Ovary (tissue), 7 donors: ENCODE measurements at regions not wholly inside any gene's neighbourhood (a gene's known extent, or its start where the extent isn't known, plus 50 kb on each side); places are given as distances from the start of the nearest gene placed in this dataset.
A peak's percentile ranks its signal among the peaks of the same experiment; 100 is the strongest.
"Not testable (repeated sequence)": the region's sequence is repeated elsewhere in the genome, so short reads cannot be mapped to it uniquely, and the experiment has no call there.

Experiments used
- DNase-seq, 5 donors: peaks; one replicate each; pipeline ENCODE4 v3.0.0-alpha.2; 2019 to 2020
- H3K27ac ChIP-seq, 2 donors: fragments of 200-600 bp; one replicate each; pipeline versions ENCODE4 v1.5.1 to v1.8.0; 2019 to 2022
- H3K27me3 ChIP-seq: fragments of 200-600 bp; one replicate; pipeline ENCODE4 v1.8.0; 2022
- H3K36me3 ChIP-seq: fragments of 200-600 bp; sonication (generic); one replicate; pipeline ENCODE4 v1.5.1; 2019
- H3K4me1 ChIP-seq: one replicate; pipeline ENCODE4 v1.8.1; 2013; ENCODE audit warnings: mild to moderate bottlenecking, moderate library complexity; ENCODE audit not compliant: insufficient read depth
- H3K4me3 ChIP-seq: fragments of 200-600 bp; sonication (generic); one replicate; pipeline ENCODE4 v1.5.1; 2017
- H3K9me3 ChIP-seq, 2 donors: fragments of 200-600 bp in 1 of 2; sonication (generic) in 1 of 2; one replicate each; pipeline versions ENCODE4 v1.5.1 to v1.8.1; 2013 to 2019; ENCODE audit warnings: mild to moderate bottlenecking in 1 of 2, moderate library complexity in 1 of 2
- WGBS, 3 donors: extraction: QIAGEN DNeasy Blood & Tissue Kit in 1 of 3; methylation state at CpG; one replicate each; pipeline versions ENCODE4 v1.1.5 to v1.1.7; 2013 to 2017; 5-methylcytosine and 5-hydroxymethylcytosine counted together
- intact Hi-C, 4 donors: fragments of 100-400 bp; cut with DNase I; formaldehyde crosslinking; loops; one replicate each; pipeline versions ENCODE4 v1.11.0 to v1.15.1; 2022 to 2023
- donor health status: DM: no; HTN: no; CAD: no; lungs with moderate emphysema.
- donor health status: DM: no; HTN: no; CAD: no.
- donor health status: Bipolar disorder and iron deficiency.
- donor health status: DM: no; HTN: no; CAD: no.
- donor health status: DM: yes; HTN: yes; CAD: no.

DNA sequence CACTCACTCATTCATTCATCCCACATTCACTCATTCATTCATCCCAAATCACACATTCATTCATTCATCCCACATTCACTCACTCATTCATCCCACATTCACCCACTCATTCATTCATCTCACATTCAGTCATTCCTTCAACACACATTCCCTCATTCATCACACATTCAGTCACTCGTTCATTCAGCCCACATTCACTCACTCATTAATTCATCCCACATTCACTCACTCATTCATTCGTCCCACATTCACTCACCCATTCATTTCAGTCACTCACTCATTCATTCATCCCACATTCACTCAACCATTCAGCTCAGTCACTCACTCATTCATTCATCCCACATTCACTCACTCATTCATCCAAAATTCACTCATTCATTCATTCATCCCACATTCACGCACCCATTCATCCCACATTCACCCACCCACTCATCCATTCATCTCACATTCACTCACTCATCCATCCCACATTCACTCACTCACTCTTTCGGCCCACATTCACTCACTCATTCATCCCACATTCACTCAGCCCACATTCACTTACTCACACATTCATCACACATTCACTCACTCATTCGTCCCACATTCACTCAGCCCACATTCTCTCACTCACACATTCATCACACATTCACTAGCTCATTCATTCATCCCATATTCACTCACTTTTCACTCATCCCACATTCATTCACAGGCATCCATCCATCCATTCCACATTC, 5469.9 kb upstream of the TPTE start:
- H3K4me3 ChIP-seq, H3K4me1 ChIP-seq, H3K27me3 ChIP-seq, H3K36me3 ChIP-seq, H3K9me3 ChIP-seq, intact Hi-C loops, H3K27ac ChIP-seq, DNase-seq: not testable (repeated sequence)
- 95 to 100% (median 95%) methylated on average over 4 of the region's 5 CpGs for WGBS, 3 donors

DNA sequence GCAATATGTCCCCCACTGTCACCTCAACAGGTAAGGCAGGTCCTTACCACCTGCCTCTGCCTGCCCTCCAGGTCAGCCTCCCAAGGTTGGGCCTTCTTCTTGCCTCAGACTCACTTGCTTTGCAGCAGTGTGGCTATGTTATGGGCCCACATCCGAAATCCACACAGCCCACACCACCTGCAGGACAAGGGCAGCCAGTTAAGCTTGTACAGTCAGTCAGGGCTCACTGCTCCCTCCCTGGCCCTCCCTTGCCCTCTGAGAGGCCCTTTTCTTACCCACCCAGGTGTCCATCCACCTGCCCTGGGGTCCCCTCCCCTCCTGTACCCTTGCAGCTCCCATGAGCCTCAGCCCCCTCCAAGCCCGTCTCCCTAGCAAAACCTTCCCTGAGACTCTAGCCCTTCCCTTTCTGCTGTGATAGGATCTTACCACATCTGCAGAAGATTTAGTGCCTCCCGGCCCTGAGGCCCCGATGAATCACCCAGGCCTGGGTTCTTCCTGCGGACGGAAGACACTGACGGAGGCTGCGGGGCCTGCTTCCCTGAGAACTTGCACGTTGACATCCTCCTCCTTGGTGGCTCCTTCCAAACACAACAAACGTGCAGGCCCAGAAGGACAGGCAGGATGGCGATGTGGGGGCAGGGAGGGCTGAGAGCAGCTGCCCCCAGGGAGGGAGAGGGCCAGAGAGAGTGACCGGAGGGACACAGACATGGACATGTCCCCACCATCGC, 5466.2 kb upstream of the TPTE start:
- WGBS, 3 donors, result 31% methylated on average over 2 of the region's 13 CpGs; no CpG with 5 or more reads in 2 of the 3 donors
- H3K4me1 ChIP-seq, intact Hi-C loops, H3K4me3 ChIP-seq, H3K9me3 ChIP-seq, H3K27ac ChIP-seq, DNase-seq, H3K27me3 ChIP-seq, H3K36me3 ChIP-seq: not testable (repeated sequence)

GRCh38 chr21:5055996-5056962, 5465.1 kb upstream of the TPTE start:
- H3K27ac ChIP-seq, H3K9me3 ChIP-seq, H3K36me3 ChIP-seq, DNase-seq, H3K4me3 ChIP-seq, H3K4me1 ChIP-seq, H3K27me3 ChIP-seq, intact Hi-C loops: not testable (repeated sequence)
- WGBS, 3 donors, result no CpG with 5 or more reads among the region's 33 CpGs

GRCh38 chr21:5057077-5057476, 5464.3 kb upstream of the TPTE start:
- H3K9me3 ChIP-seq, H3K27me3 ChIP-seq, H3K4me3 ChIP-seq, H3K4me1 ChIP-seq, H3K36me3 ChIP-seq, H3K27ac ChIP-seq, DNase-seq, intact Hi-C loops: not testable (repeated sequence)
- no CpG with 5 or more reads among the region's 24 CpGs for WGBS, 3 donors

DNA sequence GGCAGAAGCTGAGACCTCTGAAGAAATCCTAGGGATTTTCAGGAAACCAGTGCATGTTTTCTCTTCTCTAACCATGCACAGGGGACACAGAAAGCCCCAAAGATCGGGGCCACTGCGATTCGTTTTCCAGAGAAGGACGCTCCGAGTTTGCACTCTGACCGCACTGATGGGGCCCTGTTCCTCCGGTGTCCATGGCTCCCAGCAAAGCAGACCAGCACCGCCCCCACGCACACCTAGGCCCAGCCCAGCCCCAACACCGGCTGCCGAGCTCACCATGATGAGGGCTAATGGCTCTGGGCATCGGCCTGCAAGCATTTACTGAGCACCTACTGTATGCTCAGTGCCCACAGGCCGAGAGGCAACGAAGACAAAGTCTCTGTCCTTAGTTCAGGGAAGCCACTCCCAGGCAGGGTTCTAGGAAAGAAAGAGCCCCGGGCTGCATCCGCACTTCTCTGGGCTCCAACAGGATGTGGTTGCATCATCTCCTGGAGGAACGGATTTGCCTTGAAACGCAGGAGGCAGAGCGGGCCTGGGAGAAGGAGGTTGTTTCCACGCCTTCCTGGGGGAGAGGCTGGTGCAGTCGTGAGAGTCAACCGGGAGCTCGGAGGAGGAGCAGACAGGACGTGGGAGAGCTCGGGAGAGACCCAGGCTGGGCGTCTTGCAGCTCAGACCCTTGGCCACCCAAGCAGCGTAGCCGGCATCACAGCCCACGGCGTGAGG, 5460.9 kb upstream of the TPTE start:
- DNase-seq, H3K4me1 ChIP-seq, H3K27me3 ChIP-seq, H3K36me3 ChIP-seq, intact Hi-C loops, H3K9me3 ChIP-seq, H3K27ac ChIP-seq, H3K4me3 ChIP-seq: not testable (repeated sequence)
- no CpG with 5 or more reads among the region's 30 CpGs for WGBS, 3 donors

- H3K4me1 ChIP-seq, H3K27me3 ChIP-seq, H3K36me3 ChIP-seq, intact Hi-C loops, H3K27ac ChIP-seq, H3K9me3 ChIP-seq, H3K4me3 ChIP-seq: not testable (repeated sequence)
- peak in 1 of 5 donors; percentile 43 for DNase-seq
- 78% methylated on average over 16 of the region's 25 CpGs; no CpG with 5 or more reads in 2 of the 3 donors for WGBS, 3 donors
Observed at GRCh38 chr21:5064581-5065142, 5456.7 kb upstream of the TPTE start.

DNA sequence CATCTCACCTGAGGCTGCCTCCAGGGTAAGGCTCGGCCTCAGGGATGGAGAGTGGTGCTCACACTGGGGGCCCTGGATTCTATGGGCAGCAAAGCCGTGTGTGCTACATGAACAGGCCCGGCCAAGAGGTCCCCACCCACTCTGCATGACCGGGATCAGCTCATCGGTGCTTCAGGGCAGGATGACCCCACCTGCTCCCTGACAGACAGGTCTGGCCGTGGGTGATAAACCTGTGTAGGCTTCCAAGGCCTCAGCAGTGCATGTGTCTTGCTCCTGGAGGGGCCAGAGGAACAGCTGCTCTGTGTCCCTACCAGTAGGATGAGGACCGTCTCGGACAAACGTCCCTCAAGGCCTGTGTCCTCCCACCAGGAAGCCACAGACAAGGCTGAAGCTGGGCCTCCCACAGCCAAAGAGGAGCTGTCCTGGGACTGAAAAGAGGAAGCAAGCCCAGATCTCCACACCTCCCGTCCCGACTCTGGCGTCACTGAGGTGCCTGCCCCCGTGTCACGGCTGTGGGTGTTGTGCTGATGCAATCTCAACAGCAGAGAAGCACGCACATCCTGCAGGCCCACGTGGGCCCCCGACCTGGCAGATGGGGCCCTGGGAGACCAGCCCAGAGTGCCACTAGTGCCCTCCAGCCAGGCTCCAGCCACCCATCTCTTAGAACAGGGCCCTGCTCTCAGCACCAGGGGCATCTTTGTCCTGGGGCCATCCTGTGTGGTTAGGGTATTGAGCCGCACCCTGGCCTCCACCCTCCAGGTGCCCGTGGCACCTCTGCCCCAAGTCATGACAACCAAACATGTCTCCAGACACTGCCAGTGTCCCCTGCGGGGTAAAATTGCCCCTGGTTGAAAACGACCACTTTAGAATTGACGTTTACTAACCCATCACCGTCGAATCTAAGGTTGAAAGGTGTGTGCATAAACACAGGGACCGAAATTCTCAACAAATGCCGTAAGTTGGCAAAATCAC, 5455.9 kb upstream of the TPTE start:
- 81 to 96% (median 81%) methylated on average over 7 to 25 of the region's 26 CpGs for WGBS, 3 donors
- intact Hi-C loops, H3K27me3 ChIP-seq, H3K9me3 ChIP-seq, H3K4me1 ChIP-seq, H3K27ac ChIP-seq, H3K4me3 ChIP-seq, H3K36me3 ChIP-seq: not testable (repeated sequence)
- peak in 1 of 5 donors; percentile 39 for DNase-seq

- H3K4me3 ChIP-seq, H3K9me3 ChIP-seq, DNase-seq, H3K36me3 ChIP-seq, H3K4me1 ChIP-seq, intact Hi-C loops, H3K27ac ChIP-seq, H3K27me3 ChIP-seq: not testable (repeated sequence)
- WGBS, 3 donors, result 70 to 100% (median 70%) methylated on average over 1 to 6 of the region's 12 CpGs
Observed at GRCh38 chr21:5066682-5067251, 5454.6 kb upstream of the TPTE start.

DNA sequence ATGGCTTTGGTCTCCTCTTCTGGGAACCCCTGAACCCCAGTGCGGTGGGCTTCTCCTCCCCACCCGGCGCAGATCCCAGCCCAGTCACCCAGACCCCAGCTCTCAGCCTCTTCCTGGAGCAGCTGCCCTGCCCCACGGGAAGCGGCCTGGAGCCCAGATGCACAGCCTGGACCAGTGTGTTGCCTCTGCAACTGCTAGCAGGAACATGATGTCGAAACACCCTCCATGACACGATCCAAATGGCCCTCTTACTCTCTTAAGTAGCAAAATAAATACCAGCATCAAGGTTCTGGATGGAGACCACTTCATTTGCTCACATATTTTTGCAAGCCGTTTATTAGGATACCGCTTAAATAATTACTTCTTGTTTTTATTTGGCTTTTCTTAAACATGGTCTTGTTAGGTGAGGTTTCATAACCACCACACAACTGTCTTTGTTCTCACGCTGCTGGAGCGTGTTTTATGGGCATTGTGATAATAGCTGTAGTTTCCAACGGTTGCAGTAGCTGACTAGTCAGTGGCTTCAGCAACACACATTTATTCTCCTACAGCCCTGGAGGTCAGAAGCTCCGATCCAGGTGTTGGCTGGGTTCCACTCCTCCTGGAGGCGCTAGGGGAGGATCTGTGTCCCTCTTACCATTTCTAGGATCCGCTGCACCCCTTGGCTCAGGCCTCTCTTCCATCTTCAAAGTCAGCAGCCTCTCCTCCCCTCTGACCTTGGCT, 5453.9 kb upstream of the TPTE start:
- H3K27ac ChIP-seq, H3K36me3 ChIP-seq, intact Hi-C loops, H3K27me3 ChIP-seq, H3K4me1 ChIP-seq, H3K4me3 ChIP-seq, H3K9me3 ChIP-seq: not testable (repeated sequence)
- WGBS, 3 donors, result 8% methylated on average over 3 of the region's 15 CpGs; no CpG with 5 or more reads in 2 of the 3 donors
- peak in 1 of 5 donors; percentile 34 for DNase-seq
